AG09319 (cell line): ENCODE measurements at regions not wholly inside any gene's neighbourhood (a gene's known extent, or its start where the extent isn't known, plus 50 kb on each side); places are given as distances from the start of the nearest gene placed in this dataset.

Experiments used
- DNase-seq: peaks from one replicate; pipeline ENCODE4 v3.0.0-alpha.2; 2010; ENCODE audit warnings: low read depth; ENCODE audit errors: extremely low read depth
- CTCF ChIP-seq: IDR thresholded peaks from 2 replicates; pipeline ENCODE4 v1.5.1; 2011; ENCODE audit warnings: low read depth, mild to moderate bottlenecking, inconsistent platforms, low read length, moderate library complexity

DNA sequence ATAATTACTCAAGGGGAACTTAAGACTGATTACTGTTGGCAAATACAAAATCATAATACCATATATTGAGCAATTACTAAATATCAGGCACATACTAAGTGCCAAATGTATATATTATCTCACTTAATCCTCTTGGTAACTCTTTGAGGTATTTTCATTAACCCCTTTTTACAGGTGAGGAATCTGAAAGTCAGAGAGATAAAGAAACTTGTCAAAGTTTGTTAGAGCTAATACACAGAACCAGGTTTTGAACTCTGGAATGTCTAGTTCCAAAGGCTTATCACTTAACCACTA, 80.3 kb downstream of the LLPH start:
- TF ChIP-seq CTCF, result no peak
- DNase-seq, result no peak

- no peak for TF ChIP-seq CTCF
- no peak for DNase-seq
Observed at GRCh38 chr12:66049538-66050282, 80.8 kb downstream of the LLPH start.

DNA sequence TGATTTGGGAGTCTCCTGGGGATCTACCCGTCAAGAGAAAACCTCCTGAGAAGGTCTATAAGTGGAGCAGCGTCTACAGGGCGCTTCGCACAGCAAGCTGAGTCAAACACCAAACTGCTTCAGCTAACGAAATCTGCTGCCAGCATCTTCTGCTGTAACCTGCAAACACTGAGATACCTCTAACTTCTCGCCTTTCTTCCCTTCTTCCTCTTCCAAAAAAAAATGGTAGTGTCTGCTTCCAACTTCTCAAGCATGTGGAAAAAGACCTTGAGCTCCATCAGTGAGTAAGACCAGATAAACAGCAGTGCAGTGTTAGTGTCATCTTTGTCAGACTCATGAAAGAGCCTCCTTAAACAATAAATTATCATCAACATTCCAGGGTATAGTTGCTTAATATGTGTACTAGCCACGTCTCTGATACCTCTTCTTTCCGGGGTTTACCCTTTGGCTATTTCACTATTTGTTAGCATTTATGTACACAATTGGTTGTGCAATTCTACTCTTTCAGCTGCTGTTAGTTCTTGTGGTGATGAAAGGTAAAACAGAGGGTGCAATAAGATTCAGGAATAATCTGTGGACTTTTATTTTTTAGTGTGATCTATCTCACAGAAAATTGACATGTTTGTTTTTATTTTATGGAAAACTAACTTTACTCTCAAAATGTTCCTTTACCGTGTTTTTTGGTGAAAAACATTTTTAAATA, 81.6 kb downstream of the LLPH start:
- DNase-seq, result no peak
- no peak for TF ChIP-seq CTCF

DNA sequence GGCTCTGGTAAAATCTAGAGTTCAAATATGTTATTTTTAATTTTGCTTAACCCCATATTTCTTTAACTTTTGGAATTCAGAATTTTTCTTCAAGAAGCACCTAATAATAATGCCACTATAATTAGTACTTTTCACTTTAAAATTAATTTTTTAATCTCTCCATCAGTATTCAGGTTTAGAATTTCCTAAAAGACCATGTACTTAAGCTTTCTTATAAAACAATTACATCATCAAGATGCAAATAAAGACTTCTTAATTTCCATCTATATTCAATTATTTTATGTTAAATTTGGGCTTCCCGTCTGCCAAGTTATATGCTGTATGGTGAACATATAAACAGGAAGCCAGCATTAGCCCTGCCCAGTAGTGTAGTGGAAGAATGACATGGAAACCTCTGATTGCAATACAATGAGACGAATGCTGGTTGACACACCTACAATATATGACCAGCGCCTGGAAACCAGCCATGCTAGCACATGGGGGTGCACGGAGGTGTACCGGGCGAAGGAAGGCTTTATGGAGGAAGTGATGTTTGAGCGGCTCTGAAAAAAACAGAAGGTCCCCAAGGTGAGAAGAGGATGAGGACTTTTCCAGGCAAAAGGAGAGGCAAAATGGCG, 82.2 kb downstream of the LLPH start:
- no peak for TF ChIP-seq CTCF
- DNase-seq, result no peak

DNA sequence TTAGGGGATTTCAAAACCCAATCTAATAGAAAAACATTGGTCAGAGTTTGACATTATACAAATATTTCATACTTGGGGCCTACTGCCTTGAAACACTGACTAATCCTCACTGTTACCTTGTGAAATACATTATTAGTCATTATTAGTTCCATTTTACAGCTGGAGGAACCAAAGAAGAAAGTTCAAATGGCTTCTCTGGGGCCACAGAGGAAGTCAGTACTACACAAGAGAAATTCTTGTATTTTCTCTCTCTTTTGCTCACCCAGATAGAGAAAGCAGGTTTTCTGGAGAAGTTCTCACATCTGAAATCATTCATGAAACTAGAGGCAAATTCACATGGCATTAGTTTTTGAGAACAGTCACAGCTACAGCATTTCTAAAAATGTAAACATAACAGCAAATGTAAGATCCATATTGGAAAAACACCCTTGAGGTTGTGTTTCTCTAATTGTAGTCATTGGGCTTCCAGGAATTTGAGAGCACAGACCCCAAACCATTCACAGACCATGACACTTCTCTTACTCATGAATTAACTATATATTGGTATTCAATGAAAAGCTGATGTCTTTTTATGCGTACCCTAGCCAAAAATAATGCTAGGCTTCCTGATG, 83.0 kb downstream of the LLPH start:
- DNase-seq, result no peak

GRCh38 chr12:66045506-66045905, 85.0 kb downstream of the LLPH start:
- TF ChIP-seq CTCF, result no peak

More for the DNA sequence above, 83.0 kb downstream of the LLPH start:
- TF ChIP-seq CTCF, result no peak

GRCh38 chr12:66044731-66045130, 85.8 kb downstream of the LLPH start:
- no peak for TF ChIP-seq CTCF
- no peak for DNase-seq

More at GRCh38 chr12:66045506-66045905, 85.0 kb downstream of the LLPH start:
- DNase-seq, result no peak
